ENCODE measurements at regions not wholly inside any gene's neighbourhood (a gene's known extent, or its start where the extent isn't known, plus 50 kb on each side); places are given as distances from the start of the nearest gene placed in this dataset.
"Not testable (repeated sequence)": the region's sequence is repeated elsewhere in the genome, so short reads cannot be mapped to it uniquely, and the experiment has no call there.

DNA sequence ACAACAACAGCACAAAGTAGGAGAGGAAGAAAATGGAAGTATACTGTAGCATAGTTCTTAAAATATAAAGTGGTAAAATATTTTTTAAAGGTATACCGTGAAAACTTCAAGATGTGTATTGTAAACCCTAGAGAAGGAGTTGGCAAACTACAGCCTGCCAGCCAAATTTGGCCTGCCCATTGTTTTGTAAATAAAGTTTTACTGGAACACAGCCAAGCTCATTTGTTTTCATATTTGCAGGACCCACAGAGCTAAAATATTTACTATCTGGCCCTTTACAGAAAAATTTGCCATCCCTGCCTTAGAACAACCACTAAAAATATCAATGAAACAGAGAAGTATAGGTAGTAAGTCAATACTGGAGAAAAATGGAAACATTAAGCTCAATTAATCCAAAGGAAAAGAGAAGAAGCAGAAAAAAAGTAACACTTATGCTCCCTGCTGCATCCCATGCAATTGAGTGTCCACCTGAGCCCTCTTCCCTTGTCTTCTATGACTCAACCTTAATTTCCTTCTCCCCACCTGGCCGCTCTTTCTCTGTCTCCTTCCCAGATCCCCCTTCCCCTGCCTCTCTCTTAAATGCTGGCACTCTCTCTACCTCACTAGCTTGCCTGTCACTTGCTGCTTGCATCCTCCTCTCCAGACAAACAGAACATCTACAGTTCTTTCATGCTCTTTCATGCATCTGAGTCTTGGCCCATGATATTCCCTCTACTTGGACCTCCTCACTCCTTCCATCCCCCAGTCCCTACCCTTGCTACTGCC lies 50.6 kb upstream of the FER start:
- DNase-seq = no peak

GRCh38 chr5:108696407-108696806 lies 51.3 kb upstream of the FER start:
- DNase-seq = no peak

DNA sequence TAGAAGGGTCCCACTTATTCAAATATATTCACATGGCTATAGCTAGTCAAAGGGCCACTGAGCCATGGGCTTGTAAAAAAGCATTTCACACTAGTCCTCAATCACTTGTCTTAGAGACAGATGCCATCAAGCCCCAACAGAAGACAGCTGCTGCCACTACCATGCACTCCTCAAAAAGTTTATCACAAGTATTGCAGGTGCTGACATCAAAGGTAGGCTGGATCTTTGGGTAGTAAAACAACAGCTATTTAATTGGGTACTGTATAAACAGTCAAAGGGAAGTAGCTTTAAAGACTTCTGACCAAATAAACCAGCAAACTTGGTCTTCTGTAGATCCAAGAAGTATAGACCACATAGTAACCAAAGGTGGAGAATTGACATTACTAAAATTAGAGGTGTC lies 59.2 kb upstream of the FER start:
- DNase-seq = no peak

- DNase-seq = peak in 1 of 58 donors; percentile 2
Measured at GRCh38 chr5:108687595-108688200, 60.0 kb upstream of the FER start.

DNA sequence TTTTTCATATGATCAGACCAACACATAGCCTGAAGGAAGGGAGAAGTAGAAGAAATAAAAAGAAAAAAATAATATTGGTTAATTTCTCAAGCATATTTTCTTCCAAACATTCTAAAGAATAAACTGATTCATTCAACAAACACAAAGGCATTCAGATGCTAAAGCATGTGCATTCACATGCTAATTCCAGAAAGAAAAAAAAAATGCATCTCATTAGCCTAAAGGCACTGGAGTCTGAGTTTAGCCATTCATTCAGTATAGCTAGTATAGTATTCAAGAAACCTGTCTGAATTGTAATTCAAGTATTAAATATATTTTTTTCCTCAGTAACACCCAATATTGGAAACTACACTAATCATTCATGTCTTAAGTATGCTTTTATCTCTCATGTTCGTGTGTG lies 61.0 kb upstream of the FER start:
- no peak for DNase-seq

GRCh38 chr5:108685448-108686216 lies 62.1 kb upstream of the FER start:
- DNase-seq = not testable (repeated sequence)

DNA sequence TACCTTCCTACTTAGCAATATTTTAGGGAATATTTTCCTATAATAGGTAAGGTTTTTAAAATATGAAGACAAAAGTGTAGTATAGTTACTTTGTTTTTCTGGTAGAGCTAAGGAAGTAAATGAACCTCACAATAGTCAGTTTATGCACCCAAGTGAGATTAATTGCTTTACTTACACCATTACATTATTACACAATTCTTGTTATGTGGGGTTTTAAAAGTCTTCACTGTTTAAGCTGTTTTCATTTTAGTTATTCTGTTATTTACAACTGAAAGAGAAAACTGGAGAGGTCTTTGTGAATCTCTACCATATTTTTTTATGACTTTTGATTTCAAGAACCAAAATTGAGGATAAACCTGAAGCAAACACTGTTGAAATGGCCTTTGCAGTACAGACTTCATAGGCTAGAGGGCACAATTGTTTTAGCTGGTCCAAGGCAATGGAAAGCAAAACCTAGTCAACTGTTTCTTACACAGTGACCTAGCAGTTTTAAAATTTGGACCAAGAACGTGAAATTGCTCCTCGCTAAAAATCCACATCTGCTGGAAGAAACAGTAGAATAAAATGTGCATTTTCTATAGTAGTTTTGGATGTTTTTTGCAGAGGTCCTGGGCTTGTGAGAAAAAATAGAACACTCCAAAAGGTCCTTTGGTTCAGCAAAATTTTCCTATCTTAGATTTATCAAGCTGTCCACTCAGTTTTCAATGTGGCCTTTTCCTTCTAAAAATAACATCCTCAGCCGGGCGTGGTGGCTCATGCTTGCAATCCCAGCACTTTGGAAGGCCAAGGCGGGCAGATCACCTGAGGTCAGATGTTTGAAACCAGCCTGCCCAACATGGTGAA lies 66.4 kb upstream of the FER start:
- DNase-seq = peak in 15 of 58 donors; percentile 3 to 55 (median 14)

DNA sequence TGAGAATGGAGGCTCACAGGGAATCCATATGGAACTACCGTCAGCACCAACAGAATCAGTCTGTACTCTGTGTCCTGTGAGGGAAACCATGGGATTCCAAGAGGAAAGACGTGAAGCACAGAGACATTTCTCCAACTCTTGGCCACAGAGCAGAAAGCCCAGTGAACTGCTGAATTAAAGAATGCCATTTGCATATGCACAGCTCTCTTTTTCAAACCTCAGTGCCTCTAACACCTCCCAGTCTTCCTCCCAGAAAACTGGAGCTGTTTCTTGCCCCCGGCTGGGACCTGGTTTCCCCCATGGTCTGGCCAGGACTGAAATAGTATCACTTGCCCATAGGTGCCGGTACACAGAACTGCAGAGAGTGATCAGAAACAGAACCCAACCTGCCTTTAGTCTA lies 69.6 kb upstream of the FER start:
- DNase-seq = no peak

DNA sequence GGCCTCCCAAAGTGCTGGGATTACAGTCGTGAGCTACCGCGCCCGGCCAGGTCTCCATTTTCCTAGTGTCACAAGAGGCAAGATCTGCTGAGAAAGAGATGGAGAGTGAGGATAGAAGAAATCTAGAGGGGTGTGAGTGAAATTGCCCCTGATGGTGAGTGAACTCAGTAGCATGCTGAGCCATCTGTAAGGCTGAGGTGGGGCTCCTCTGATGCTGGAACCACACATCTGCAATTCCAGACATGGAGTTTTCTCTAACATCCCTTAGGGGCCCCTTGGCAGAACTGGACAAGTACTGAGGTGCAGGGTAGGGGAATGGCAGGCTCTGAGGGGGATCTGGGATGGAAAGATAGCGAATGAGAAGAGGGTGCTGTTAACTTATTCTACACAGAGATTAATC lies 72.0 kb upstream of the FER start:
- DNase-seq = no peak

DNA sequence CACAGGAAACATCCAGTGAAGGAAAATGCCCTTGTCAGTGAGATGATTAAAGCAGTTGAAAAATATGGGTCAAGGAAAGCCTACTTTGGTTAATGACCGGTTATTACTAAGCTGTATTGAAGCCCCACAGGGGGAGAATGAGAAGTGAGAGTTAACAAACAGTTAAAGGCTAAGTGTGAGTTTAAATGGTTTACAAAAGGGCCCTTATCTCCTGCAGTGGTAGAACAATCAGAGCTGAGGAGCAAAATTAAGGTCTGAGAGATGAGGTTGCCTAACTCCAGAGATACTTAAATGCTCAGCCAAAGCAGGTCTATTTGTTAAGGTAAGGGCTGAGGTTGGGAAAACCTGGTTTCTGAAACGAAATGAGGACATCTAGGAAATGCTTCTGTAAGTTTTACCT lies 75.1 kb upstream of the FER start:
- DNase-seq = no peak

GRCh38 chr5:108670591-108671289 lies 77.0 kb upstream of the FER start:
- peak in 6 of 58 donors; percentile 5 to 57 (median 28) for DNase-seq

- DNase-seq = no peak
Measured at GRCh38 chr5:108669462-108669861, 78.2 kb upstream of the FER start.

GRCh38 chr5:108661590-108662219 lies 86.0 kb upstream of the FER start:
- DNase-seq = no peak

DNA sequence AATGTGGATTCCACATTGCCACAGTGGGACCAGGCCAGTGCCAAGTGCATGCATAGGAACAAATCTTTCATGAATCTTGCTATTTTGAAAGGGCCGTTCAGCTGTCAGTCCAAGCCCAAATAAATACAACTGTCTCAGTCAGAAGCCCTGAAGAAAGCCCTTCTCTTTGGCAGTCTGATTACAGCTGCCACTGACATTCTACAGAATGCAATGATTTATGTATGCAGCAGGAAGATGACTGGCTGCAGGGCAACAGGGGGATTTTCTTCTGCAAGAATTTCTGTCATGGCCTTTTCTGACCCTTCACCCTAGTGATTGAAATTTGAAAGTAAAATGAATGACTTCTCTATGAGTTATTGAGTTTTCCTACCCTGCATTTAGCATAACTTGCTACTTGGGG lies 86.7 kb upstream of the FER start:
- no peak for DNase-seq

GRCh38 chr5:108660291-108660690 lies 87.4 kb upstream of the FER start:
- DNase-seq = no peak

- no peak for DNase-seq
Measured at GRCh38 chr5:108659531-108659930, 88.2 kb upstream of the FER start.

GRCh38 chr5:108655750-108656450 lies 91.8 kb upstream of the FER start:
- DNase-seq = no peak

DNA sequence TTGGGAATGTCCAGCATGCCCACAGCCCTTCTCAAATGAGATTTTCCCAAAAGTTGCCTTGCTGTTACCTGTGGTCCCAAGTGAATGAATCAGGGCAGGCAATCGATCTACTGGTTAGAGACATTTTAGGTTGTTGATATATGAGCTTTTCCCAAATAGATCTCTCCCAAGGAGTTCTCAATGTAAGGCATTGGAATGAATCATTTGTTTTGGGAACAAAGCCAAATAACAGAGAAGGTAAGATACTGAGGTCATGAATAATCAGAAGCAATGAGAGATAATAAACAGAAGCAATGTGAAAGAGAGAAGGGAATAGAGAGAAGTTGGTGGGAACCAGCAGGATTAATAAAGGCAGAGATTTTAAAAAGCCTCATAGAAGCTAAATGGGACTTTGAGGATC lies 93.6 kb upstream of the FER start:
- DNase-seq = no peak

DNA sequence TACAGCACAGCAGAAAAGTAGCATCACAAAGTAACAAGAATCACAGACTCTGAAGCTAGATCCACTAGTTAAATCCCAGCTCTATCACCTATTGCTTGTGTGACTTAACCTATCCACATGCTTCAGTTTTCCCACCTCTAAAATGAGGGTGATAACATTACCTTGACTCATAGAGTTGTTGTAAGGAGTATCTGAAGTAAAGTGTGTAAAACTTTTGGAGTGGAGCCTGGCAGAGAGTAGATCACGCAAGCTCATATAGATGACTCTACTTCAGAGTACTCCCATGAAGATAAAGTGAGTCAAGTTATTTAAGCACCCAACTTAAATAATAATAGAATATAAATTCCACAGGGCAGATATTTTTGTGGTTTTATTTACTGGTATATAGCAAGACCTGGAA lies 94.5 kb upstream of the FER start:
- DNase-seq = no peak

DNA sequence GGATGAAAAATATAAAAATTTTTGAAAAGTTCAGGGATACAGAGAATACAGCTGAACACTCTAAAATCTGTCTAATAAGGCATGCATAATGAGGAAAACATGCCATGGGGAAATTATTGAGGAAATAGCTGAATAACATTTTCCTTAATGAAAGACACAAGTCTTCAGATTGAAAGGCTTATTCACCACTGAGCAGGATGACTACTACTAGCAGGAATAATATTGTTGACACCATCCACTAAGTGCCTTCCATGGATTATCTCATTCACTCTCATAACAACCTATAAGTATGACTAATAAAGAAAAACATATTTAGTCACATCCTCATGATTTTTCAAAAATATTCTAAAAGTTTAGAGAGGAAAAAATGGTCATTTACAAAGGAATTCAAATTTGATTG lies 96.7 kb upstream of the FER start:
- DNase-seq = no peak

Measured in anterior cingulate cortex (tissue), 58 donors.